Testis (tissue), 2 donors: ENCODE measurements at regions not wholly inside any gene's neighbourhood (a gene's known extent, or its start where the extent isn't known, plus 50 kb on each side); places are given as distances from the start of the nearest gene placed in this dataset.

Experiments
- CTCF ChIP-seq, 3 experiments: fragments of 450-650 bp in 2 of 3; fragments of 200-600 bp in 1 of 3; sonication (generic) in 1 of 3; IDR thresholded peaks; one replicate each; pipeline ENCODE4 v1.5.1; 2016 to 2019; ENCODE audit warnings: antibody characterized with exemption in 3 of 3, mild to moderate bottlenecking in 2 of 3, moderate library complexity in 1 of 3
- POLR2A ChIP-seq: fragments of 450-650 bp; IDR thresholded peaks from one replicate; pipeline ENCODE4 v1.6.1; 2017; ENCODE audit warnings: antibody characterized with exemption, mild to moderate bottlenecking, moderate library complexity

- TF ChIP-seq POLR2A (no peak), CTCF (IDR thresholded peaks at IDR 0.05) (no peak)
Measured at GRCh38 chr6:121934451-121934850, 465.0 kb upstream of the HSF2 start.
